K562 (cell line): ENCODE measurements at regions not wholly inside any gene's neighbourhood (a gene's known extent, or its start where the extent isn't known, plus 50 kb on each side); places are given as distances from the start of the nearest gene placed in this dataset.

ENCODE experiments used
- ATAC-seq: fragments of 200-7000 bp; cut with Tn5 transposase; 3 replicates; pipeline ENCODE4 v1.9.1; 2020; ENCODE audit warnings: moderate library complexity
- BruUV-seq: library from RNA; stranded (reverse); fragments of 400-500 nt; replicated peaks from 2 replicates; lab custom pipeline; 2021; lab: Mats Ljungman, UMichigan
- CTCF ChIA-PET: fragments of 300-600 bp; formaldehyde crosslinking; extraction: SDS; loops from one replicate; lab custom pipeline; 2021; ENCODE audit warnings: low intra/inter-chr PET ratio; lab: Yijun Ruan, JAX
- POLR2A ChIA-PET: fragments of 300-600, 350-650 bp; sonication (Branson Sonifier 250); formaldehyde crosslinking; extraction: SDS; loops from one replicate; lab custom pipeline; 2021; ENCODE audit warnings: antibody characterized with exemption, inconsistent platforms; lab: Yijun Ruan, JAX
- DNase-seq, 4 experiments: peaks; one replicate each; pipeline versions ENCODE4 v3.0.0 to v3.0.0-alpha.2; 2011 to 2018; ENCODE audit warnings: low spot score in 3 of 4, mixed read lengths in 3 of 4; ENCODE audit errors: extremely low read depth in 1 of 4
- FAIRE-seq: peaks from 2 replicates; lab custom pipeline; 2011; peaks lifted over from hg19 to GRCh38; lab: Jason Lieb, UNC
- H2AFZ ChIP-seq: 2 replicates; pipeline ENCODE4 v1.6.0; 2011; ENCODE audit warnings: low read depth, low read length, control low read depth, inconsistent platforms
- H3K27ac ChIP-seq: fragments of 200-600 bp; 3 replicates; pipeline ENCODE4 v1.8.0; 2011; ENCODE audit warnings: low read depth, mild to moderate bottlenecking, control low read depth, inconsistent platforms, low read length, moderate library complexity, mixed read lengths; ENCODE audit errors: extremely low read depth
- H3K27me3 ChIP-seq, 2 experiments: fragments of 300-600 bp in 1 of 2; 2 replicates in 1 of 2; 3 replicates in 1 of 2; pipeline versions ENCODE4 v1.6.0 to v1.8.0; 2011; ENCODE audit warnings: inconsistent platforms in 2 of 2, low read length in 2 of 2, mild to moderate bottlenecking in 1 of 2, mixed read lengths in 1 of 2, moderate library complexity in 1 of 2; ENCODE audit not compliant: control insufficient read depth in 2 of 2, insufficient read depth in 2 of 2
- H3K36me3 ChIP-seq: fragments of 300-600 bp; 3 replicates; pipeline ENCODE4 v1.8.0; 2011; ENCODE audit warnings: mild to moderate bottlenecking, low read length, inconsistent platforms; ENCODE audit not compliant: control insufficient read depth, insufficient read depth
- H3K4me1 ChIP-seq, 2 experiments: fragments of 200-600 bp in 1 of 2; replicated peaks in 1 of 2; 2 replicates in 1 of 2; 3 replicates in 1 of 2; pipeline versions ENCODE4 v1.5.1 to v1.8.0; 2011; ENCODE audit warnings: inconsistent platforms in 2 of 2, low read length in 2 of 2, mild to moderate bottlenecking in 1 of 2, mixed read lengths in 1 of 2, moderate library complexity in 1 of 2; ENCODE audit not compliant: control insufficient read depth in 2 of 2, insufficient read depth in 2 of 2
- H3K4me2 ChIP-seq: 2 replicates; pipeline ENCODE4 v1.6.1; 2011; ENCODE audit warnings: low read length, control low read depth, inconsistent platforms, mixed read lengths; ENCODE audit not compliant: insufficient read depth
- H3K4me3 ChIP-seq: fragments of 200-600 bp; sonication (generic), shearing (Covaris generic); 2 replicates; pipeline ENCODE4 v1.5.1; 2016; ENCODE audit warnings: control low read depth, inconsistent platforms
- H3K79me2 ChIP-seq: fragments of 200-600 bp; 3 replicates; pipeline ENCODE4 v1.8.0; 2011; ENCODE audit warnings: low read length, inconsistent platforms; ENCODE audit not compliant: control insufficient read depth, insufficient read depth
- H3K9ac ChIP-seq, 2 experiments: 2 replicates each; pipeline versions ENCODE4 v1.6.0 to v1.6.1; 2011; ENCODE audit warnings: low read depth in 2 of 2, low read length in 2 of 2, control low read depth in 1 of 2, inconsistent platforms in 1 of 2, mild to moderate bottlenecking in 1 of 2, mixed read lengths in 1 of 2; ENCODE audit not compliant: insufficient read depth in 1 of 2
- H3K9me1 ChIP-seq: one replicate; pipeline ENCODE4 v1.6.0; 2011; ENCODE audit warnings: inconsistent platforms, mild to moderate bottlenecking, low read length, moderate library complexity; ENCODE audit not compliant: control insufficient read depth, insufficient read depth
- H3K9me3 ChIP-seq: replicated peaks from 2 replicates; pipeline ENCODE4 v1.5.1; 2011; ENCODE audit warnings: low read depth, low read length, inconsistent platforms; ENCODE audit not compliant: control insufficient read depth, insufficient read depth
- H4K20me1 ChIP-seq: replicated peaks from 2 replicates; pipeline ENCODE4 v1.6.1; 2011; ENCODE audit warnings: low read length, inconsistent platforms, mixed read lengths; ENCODE audit not compliant: control insufficient read depth, insufficient read depth
- ARHGAP35 ChIP-seq: fragments of 450-650 bp; IDR thresholded peaks from 2 replicates; pipeline ENCODE4 v1.6.1; 2018; ENCODE audit not compliant: partially characterized antibody
- PHB2 ChIP-seq: fragments of 450-650 bp; IDR thresholded peaks from 2 replicates; pipeline ENCODE4 v1.6.1; 2017; ENCODE audit warnings: low read depth
- POU5F1 ChIP-seq: fragments of 150-350 bp; IDR thresholded peaks from 2 replicates; pipeline ENCODE4 v1.6.1; 2014; ENCODE audit warnings: borderline replicate concordance, low read length, low read depth, mild to moderate bottlenecking; ENCODE audit not compliant: partially characterized antibody
- RAD21 ChIP-seq, 2 experiments: fragments of 250-450 bp in 1 of 2; fragments of 450-650 bp in 1 of 2; sonication (Bioruptor Pico) in 1 of 2; formaldehyde crosslinking in 1 of 2; IDR thresholded peaks in 1 of 2; conservative IDR thresholded peaks in 1 of 2; 2 replicates each; pipeline versions ENCODE4 v1.4.0 to v1.8.0; 2020 to 2022; ENCODE audit warnings: mild to moderate bottlenecking in 2 of 2, moderate library complexity in 1 of 2
- SMAD1 ChIP-seq: fragments of 150-350 bp; IDR thresholded peaks from 2 replicates; pipeline ENCODE4 v1.6.1; 2014; ENCODE audit warnings: low read length, low read depth; ENCODE audit not compliant: partially characterized antibody
- ZNF124 ChIP-seq: sonication (generic); formaldehyde crosslinking; IDR thresholded peaks from 2 replicates; pipeline ENCODE4 v1.8.1; 2022; ENCODE audit warnings: missing genetic modification reagents
- ZNF551 ChIP-seq: fragments of 250-450 bp; sonication (Bioruptor Pico); IDR thresholded peaks from 2 replicates; pipeline ENCODE4 v1.5.0; 2021; ENCODE audit warnings: mild to moderate bottlenecking, moderate library complexity
- WGBS: fragments of 100-300 bp; shearing (Covaris generic); methylation state at CpG from one replicate; pipeline ENCODE4 v1.1.6; 2016; ENCODE audit warnings: low coverage, mixed read lengths; ENCODE audit not compliant: insufficient coverage; ENCODE audit errors: missing lambda C conversion rate; 5-methylcytosine and 5-hydroxymethylcytosine counted together
- in situ Hi-C: fragments of 300-500 bp; cut with MboI; formaldehyde crosslinking; loops from 4 replicates; pipeline ENCODE4 v1.15.0; 2018; ENCODE audit warnings: inconsistent platforms, mixed read lengths
- intact Hi-C: fragments of 100-400 bp; cut with micrococcal nuclease; formaldehyde crosslinking; loops from 2 replicates; pipeline ENCODE4 v1.14.2; 2022

- no peak for TF ChIP-seq SMAD1
- TF ChIP-seq RAD21 (CRISPR knock-in tag; conservative IDR thresholded peaks at IDR 0.05 in 1 of 2, IDR thresholded peaks at IDR 0.05 in 1 of 2), result no peak
- TF ChIP-seq ZNF124 (CRISPR knock-in tag), result no peak
- no peak for TF ChIP-seq PHB2
- no peak for TF ChIP-seq POU5F1
Observed at GRCh38 chr2:16817305-16818202, 151.9 kb upstream of the CYRIA start (continued).

GRCh38 chr2:16816522-16816921 is 150.9 kb upstream of the CYRIA start:
- H3K9me3 ChIP-seq, result no peaks in the 10 kb centered on the region
- in situ Hi-C loops, result no loop called here
- no TSS peak for BruUV-seq
- FAIRE-seq, result no peak
- TF ChIP-seq ARHGAP35 (no peak), ZNF551 (CRISPR knock-in tag) (no peak)
- no peak for DNase-seq
- intact Hi-C loops, result no loop called here
- H3K79me2 ChIP-seq, result no peaks in the 10 kb centered on the region
- no peak overlapping the region for H3K27ac ChIP-seq
- H3K4me3 ChIP-seq, result no peak overlapping the region
- ChIA-PET CTCF (no interaction called here), POLR2A (no interaction called here)
- no peak overlapping the region for H3K4me2 ChIP-seq
- H2AFZ ChIP-seq, result no peak overlapping the region
- no peaks in the 10 kb centered on the region for H4K20me1 ChIP-seq
- H3K4me1 ChIP-seq, result no peaks in the 10 kb centered on the region
- 0% methylated on average over 4 of the region's 4 CpGs for WGBS
- H3K36me3 ChIP-seq, result no peaks in the 10 kb centered on the region
- H3K27me3 ChIP-seq, result no peaks in the 10 kb centered on the region; a peak in 1 of 5 replicates
- H3K9ac ChIP-seq, result no peak overlapping the region
- no peak for ATAC-seq
- no peaks in the 10 kb centered on the region for H3K9me1 ChIP-seq
